WERI-Rb-1 (cell line): ENCODE measurements at regions not wholly inside any gene's neighbourhood (a gene's known extent, or its start where the extent isn't known, plus 50 kb on each side); places are given as distances from the start of the nearest gene placed in this dataset.

Experiments used
- DNase-seq: peaks from one replicate; pipeline ENCODE4 v3.0.0-alpha.2; 2020
- H3K27ac ChIP-seq: fragments of 250-450 bp; sonication (Bioruptor Pico); 2 replicates; pipeline ENCODE4 v1.5.1; 2020; ENCODE audit warnings: mild to moderate bottlenecking, moderate library complexity
- H3K27me3 ChIP-seq: fragments of 250-450 bp; sonication (Bioruptor Pico); 2 replicates; pipeline ENCODE4 v1.5.1; 2021; ENCODE audit warnings: mild to moderate bottlenecking, low read depth, moderate library complexity; ENCODE audit not compliant: insufficient read depth, severe bottlenecking
- H3K36me3 ChIP-seq: fragments of 250-450 bp; sonication (Bioruptor Pico); 2 replicates; pipeline ENCODE4 v1.5.1; 2020; ENCODE audit warnings: mild to moderate bottlenecking, moderate library complexity
- H3K4me3 ChIP-seq: 2 replicates; pipeline ENCODE4 v1.5.1; 2011; ENCODE audit warnings: low read depth, mild to moderate bottlenecking, control low read depth, low read length
- H3K9me3 ChIP-seq: fragments of 250-450 bp; sonication (Bioruptor Pico); 2 replicates; pipeline ENCODE4 v1.5.1; 2021; ENCODE audit warnings: mild to moderate bottlenecking, moderate library complexity; ENCODE audit not compliant: severe bottlenecking
- TF ChIP-seq, protein P1 (sequence below): IDR thresholded peaks from 2 replicates; pipeline ENCODE4 v1.5.1; 2011; ENCODE audit warnings: low read depth, mild to moderate bottlenecking, control low read depth, inconsistent platforms, low read length

DNA sequence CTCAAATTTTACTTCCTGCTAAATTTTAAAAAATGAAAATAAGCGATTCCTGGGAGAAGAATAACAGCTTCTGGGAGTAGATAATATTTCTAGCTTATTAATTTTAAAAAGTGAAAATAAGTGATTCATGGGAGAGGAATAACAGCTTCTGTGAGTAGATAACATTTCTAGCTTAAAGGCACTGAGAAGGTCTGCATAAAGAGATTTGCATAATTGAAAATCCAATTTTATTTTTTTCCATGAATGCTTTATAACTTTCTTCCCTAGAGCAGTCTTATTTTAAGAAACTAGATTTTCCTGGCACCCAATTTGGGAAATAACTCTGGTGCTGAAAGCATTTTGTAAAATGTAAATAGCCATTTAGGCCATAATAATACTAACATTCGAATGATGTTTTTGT, 65.9 kb upstream of the ASTN2 start:
- TF ChIP-seq, protein P1, sequence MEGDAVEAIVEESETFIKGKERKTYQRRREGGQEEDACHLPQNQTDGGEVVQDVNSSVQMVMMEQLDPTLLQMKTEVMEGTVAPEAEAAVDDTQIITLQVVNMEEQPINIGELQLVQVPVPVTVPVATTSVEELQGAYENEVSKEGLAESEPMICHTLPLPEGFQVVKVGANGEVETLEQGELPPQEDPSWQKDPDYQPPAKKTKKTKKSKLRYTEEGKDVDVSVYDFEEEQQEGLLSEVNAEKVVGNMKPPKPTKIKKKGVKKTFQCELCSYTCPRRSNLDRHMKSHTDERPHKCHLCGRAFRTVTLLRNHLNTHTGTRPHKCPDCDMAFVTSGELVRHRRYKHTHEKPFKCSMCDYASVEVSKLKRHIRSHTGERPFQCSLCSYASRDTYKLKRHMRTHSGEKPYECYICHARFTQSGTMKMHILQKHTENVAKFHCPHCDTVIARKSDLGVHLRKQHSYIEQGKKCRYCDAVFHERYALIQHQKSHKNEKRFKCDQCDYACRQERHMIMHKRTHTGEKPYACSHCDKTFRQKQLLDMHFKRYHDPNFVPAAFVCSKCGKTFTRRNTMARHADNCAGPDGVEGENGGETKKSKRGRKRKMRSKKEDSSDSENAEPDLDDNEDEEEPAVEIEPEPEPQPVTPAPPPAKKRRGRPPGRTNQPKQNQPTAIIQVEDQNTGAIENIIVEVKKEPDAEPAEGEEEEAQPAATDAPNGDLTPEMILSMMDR: no peak
- H3K9me3 ChIP-seq: no peaks in the 10 kb centered on the region
- no peaks in the 10 kb centered on the region for H3K36me3 ChIP-seq
- no peak overlapping the region for H3K4me3 ChIP-seq
- H3K27me3 ChIP-seq: no peaks in the 10 kb centered on the region
- no peak for DNase-seq
- H3K27ac ChIP-seq: no peak overlapping the region

DNA sequence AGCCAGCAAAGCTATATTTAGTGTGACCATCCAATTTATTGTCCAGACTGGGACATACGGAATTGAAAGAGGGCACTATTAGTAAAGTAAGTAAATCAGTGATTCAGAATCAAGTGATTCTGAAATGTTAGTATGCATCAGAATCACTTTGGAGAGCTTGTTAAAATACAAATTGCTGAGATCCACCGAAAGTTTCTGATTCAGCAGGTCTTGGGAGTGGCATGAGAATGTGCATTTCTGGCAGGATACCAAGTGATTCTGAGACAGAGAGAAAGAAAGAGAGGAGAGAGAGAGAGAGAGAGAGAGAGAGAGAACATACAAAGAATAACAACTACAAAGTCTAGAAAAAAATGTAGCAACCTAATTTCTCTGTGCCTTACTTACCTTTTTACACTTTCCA, 65.4 kb upstream of the ASTN2 start:
- no peak for DNase-seq
- no peak overlapping the region for H3K4me3 ChIP-seq
- no peaks in the 10 kb centered on the region for H3K27me3 ChIP-seq
- TF ChIP-seq, protein P1: no peak
- no peaks in the 10 kb centered on the region for H3K9me3 ChIP-seq
- H3K36me3 ChIP-seq: no peaks in the 10 kb centered on the region
- H3K27ac ChIP-seq: no peak overlapping the region

DNA sequence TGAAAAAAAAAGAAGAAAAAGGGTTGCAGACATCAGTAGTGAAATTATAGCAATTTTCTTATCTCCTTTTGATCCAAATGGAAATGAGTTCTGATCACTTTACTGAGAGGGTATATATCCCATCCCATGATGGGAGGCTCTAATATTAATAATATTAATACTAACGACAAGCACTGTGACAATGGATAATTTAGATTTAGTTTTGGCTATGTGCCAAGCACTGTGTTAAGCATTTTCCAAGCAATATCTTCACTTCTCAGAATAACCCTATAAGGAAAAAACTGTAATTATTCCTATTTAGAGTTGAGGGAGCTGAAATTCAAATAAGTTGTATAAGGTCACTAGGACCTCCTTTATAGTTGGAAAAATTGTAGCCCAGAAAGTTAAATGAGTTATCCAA, 58.4 kb upstream of the ASTN2 start:
- no peak overlapping the region for H3K27ac ChIP-seq
- H3K9me3 ChIP-seq: no peaks in the 10 kb centered on the region
- no peak overlapping the region for H3K4me3 ChIP-seq
- DNase-seq: no peak
- TF ChIP-seq, protein P1: no peak
- no peaks in the 10 kb centered on the region for H3K27me3 ChIP-seq
- no peaks in the 10 kb centered on the region for H3K36me3 ChIP-seq

DNA sequence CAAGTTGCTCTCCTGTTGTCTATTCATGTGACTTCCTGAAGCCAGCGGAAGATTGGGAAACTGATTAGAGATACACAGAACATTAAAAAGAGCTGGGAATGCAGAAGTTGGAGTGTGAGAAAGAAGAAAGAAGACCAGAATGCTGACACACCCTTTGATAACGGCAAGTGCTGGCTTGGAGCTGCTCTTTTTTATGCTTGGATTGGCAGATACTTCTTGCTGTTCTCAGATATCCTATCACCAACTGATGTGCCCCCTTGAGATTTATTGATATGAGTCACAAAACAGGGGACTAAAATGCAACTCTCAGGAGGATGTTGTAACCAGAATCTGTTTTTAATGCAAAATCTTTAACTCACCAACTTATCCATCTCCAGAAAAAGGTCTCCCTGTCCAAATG, 56.0 kb upstream of the ASTN2 start:
- no peak for DNase-seq
- Histone ChIP-seq H3K9me3 (peaks cover 4% of the 10 kb centered on the region), H3K4me3 (no peak overlapping the region), H3K27me3 (no peaks in the 10 kb centered on the region), H3K36me3 (no peaks in the 10 kb centered on the region), H3K27ac (0 out of 2 replicates have a peak overlapping the region, but pooled peaks have one; percentile 0)
- TF ChIP-seq, protein P1: no peak

DNA sequence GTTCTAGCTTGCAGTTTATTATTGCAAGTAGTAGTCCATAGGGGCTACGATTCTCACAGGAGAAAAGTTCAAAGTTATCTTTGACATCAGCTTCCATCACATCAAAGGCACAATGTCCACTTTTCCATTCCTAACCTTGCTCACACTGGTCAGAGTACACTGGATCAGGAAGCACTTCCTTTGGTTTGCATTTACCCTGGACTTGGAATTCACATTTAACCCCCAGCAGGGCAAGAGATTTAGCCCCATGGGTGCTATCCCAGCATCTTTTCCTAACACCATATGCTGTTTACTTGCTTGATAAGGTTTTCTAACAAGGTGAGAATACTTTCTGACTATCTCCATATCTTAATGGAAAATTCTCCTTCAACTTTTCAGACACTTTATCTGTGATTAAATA, 55.6 kb upstream of the ASTN2 start:
- peaks cover 5% of the 10 kb centered on the region for H3K9me3 ChIP-seq

DNA sequence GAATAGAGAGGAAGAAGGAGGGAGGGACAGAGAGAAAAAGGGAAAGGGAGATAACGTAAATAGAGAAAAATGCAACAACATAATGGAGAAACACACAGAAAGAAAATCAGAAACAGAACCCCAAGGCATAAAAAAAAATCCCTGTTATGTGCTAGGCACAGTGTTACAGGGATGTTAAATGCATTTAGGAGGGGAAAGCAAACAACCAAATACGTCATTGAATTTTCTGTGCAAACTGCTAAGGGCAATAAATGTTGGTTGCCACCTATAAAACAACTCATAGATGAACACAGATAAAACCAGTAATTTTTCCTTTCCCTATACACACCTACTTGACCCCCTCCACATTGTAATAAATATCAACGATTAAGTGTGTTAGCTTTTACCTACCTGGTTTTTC, 51.3 kb upstream of the ASTN2 start:
- no peaks in the 10 kb centered on the region for H3K36me3 ChIP-seq
- H3K27me3 ChIP-seq: no peaks in the 10 kb centered on the region
- no peak overlapping the region; the same call in 1 of the 2 replicates for H3K27ac ChIP-seq
- TF ChIP-seq, protein P1: no peak
- DNase-seq: no peak
- peaks cover 5% of the 10 kb centered on the region for H3K9me3 ChIP-seq
- H3K4me3 ChIP-seq: no peak overlapping the region

More for the DNA sequence above, 55.6 kb upstream of the ASTN2 start:
- TF ChIP-seq, protein P1: no peak
- no peak for DNase-seq
- no peaks in the 10 kb centered on the region for H3K36me3 ChIP-seq
- no peaks in the 10 kb centered on the region for H3K27me3 ChIP-seq
- H3K27ac ChIP-seq: peak overlapping the region; percentile 0; the same call in 1 of the 2 replicates
- H3K4me3 ChIP-seq: no peak overlapping the region
